HG03108 (cell line): ENCODE measurements at regions not wholly inside any gene's neighbourhood (a gene's known extent, or its start where the extent isn't known, plus 50 kb on each side); places are given as distances from the start of the nearest gene placed in this dataset.

Experiments used
- ATAC-seq: cut with Tn5 transposase; IDR thresholded peaks from one replicate; pipeline ENCODE4 v1.9.1; 2021; ENCODE audit warnings: moderate library complexity; ENCODE audit not compliant: unreplicated experiment

- ATAC-seq = no peak
Measured at GRCh38 chr10:105925045-105925785, 1239.3 kb downstream of the SORCS1 start.

- ATAC-seq = no peak
Measured at GRCh38 chr10:105921348-105921747, 1243.2 kb downstream of the SORCS1 start.

- ATAC-seq = no peak
Measured at GRCh38 chr10:105914432-105914831, 1250.1 kb downstream of the SORCS1 start.

GRCh38 chr10:105908701-105909100 is 1255.8 kb downstream of the SORCS1 start:
- no peak for ATAC-seq

GRCh38 chr10:105885495-105885894 is 1244.4 kb downstream of the SORCS3 start:
- no peak for ATAC-seq

GRCh38 chr10:105879401-105879800 is 1238.3 kb downstream of the SORCS3 start:
- no peak for ATAC-seq

GRCh38 chr10:105875050-105875449 is 1234.0 kb downstream of the SORCS3 start:
- ATAC-seq = no peak

GRCh38 chr10:105872665-105873064 is 1231.6 kb downstream of the SORCS3 start:
- ATAC-seq = no peak

GRCh38 chr10:105868935-105869334 is 1227.8 kb downstream of the SORCS3 start:
- ATAC-seq = no peak

GRCh38 chr10:105864854-105865253 is 1223.8 kb downstream of the SORCS3 start:
- ATAC-seq = no peak

GRCh38 chr10:105857268-105858264 is 1216.5 kb downstream of the SORCS3 start:
- ATAC-seq = no peak

- ATAC-seq = no peak
Measured at GRCh38 chr10:105855791-105856190, 1214.7 kb downstream of the SORCS3 start.

GRCh38 chr10:105844676-105845570 is 1203.8 kb downstream of the SORCS3 start:
- ATAC-seq = no peak

- no peak for ATAC-seq
Measured at GRCh38 chr10:105844241-105844640, 1203.2 kb downstream of the SORCS3 start.

GRCh38 chr10:105843786-105844185 is 1202.7 kb downstream of the SORCS3 start:
- no peak for ATAC-seq

GRCh38 chr10:105840288-105840770 is 1199.2 kb downstream of the SORCS3 start:
- ATAC-seq = no peak

- ATAC-seq = no peak
Measured at GRCh38 chr10:105838392-105838791, 1197.3 kb downstream of the SORCS3 start.

- ATAC-seq = peak; percentile 85
Measured at GRCh38 chr10:105837951-105838350, 1196.9 kb downstream of the SORCS3 start.

GRCh38 chr10:105834261-105835059 is 1193.4 kb downstream of the SORCS3 start:
- no peak for ATAC-seq

GRCh38 chr10:105827133-105827532 is 1186.0 kb downstream of the SORCS3 start:
- ATAC-seq = no peak
